ENCODE measurements at regions not wholly inside any gene's neighbourhood (a gene's known extent, or its start where the extent isn't known, plus 50 kb on each side); places are given as distances from the start of the nearest gene placed in this dataset.
"Not testable (repeated sequence)": the region's sequence is repeated elsewhere in the genome, so short reads cannot be mapped to it uniquely, and the experiment has no call there.

DNA sequence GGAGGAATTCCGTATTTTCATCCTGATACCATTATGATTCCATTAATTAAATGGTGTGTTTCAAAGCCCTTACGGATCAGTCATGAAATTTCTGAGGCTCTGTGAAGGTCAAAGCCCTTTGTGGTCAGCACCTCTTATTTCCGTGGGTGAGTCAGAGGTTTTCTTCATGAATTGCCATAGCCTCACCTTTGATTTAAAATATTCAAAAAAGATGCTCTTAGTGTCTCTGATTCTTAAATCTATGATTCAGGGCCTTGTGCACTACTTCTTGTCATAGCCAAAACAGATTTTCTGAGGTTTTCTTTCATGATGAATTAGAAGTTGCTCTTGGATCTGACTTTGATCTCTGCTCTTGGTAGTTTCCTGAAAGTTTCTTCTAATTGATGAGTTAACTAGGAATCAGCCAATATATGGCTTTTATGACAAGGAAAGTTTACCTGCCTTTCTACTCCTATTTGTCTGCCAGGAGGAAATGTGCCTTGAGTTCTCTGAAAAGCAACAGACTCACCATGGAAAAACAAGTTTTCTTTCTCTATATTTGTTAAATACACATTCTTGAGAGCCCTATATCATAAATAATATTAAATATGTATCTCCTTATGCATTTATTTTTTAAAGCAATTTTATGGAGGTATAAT lies 613.0 kb downstream of the UTRN start:
- DNase-seq: no peak

DNA sequence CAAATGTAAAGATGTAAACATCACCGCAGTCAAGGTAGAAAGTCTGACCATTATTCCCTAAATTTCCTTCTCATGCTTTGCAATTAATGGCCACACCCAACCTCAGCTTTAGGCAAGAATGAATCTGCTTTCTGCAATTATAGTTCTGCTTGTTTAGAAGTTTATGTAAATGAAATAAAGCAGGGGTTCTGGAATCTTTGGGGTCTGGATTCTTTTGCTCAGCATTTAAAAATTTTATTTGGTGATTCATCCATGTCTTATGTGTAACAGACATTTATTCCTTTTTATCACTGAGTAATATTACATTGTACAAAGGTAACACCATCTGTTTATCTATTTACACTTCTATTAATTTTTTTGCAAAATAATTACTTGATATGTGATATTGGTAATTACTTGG lies 613.6 kb downstream of the UTRN start:
- DNase-seq: no peak

DNA sequence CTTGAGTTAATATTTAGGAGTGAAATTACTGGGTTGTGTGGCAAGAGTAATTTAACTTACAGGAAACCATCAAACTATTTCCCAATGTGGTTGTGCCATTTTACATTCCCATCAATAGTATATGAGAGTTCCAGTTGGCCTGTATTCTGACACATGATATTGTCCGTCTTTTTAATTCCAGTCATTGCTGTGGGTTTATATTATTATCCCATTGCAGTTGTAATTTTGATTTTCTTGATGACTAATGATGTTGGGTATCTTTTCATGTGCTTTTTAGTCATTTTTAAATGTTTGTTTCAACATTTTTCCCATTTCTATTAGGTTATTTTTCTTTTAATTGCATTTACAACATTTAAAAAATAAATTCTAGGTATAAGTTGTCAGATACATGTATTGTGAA lies 614.0 kb downstream of the UTRN start:
- DNase-seq: no peak

GRCh38 chr6:144901412-144901811 lies 616.3 kb downstream of the UTRN start:
- DNase-seq: no peak

DNA sequence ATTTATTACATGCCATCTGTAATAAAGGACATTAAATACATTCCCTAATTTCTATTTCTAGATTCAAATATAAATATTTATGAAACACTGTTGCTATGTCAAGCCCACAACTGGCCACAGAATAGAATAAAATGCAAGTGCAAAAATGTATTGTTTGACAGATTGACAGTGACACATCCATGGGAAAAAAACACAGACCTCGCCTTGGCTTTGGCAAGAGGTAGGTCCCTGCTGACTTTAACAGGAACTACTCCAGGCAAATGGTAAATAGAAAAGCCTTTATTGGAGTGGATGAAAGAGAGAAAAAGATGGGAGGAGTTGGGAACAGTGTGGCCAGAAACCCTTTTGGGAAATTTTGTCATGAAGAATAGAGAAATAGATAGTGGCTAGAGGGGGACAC lies 622.9 kb downstream of the UTRN start:
- no peak for DNase-seq

- DNase-seq: no peak
Observed at GRCh38 chr6:144909753-144910285, 624.7 kb downstream of the UTRN start.

DNA sequence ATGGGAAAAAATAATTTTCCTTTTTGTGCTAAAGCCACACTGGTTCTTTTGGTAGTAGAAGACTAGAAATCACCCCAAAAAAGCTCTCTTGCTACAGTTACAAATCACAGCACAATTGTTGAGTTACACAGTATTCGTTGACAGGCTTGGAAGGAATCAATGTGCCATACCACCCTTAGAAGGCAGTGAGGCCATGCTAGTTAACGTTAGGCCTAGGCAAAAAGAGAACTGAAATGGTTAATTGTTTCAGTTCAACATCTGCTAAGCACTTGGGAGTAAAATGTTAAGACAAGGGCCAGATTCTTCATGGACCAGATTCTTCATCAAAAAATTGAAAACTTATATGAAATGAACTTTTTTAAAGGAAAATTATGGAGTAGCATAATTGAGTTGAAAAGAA lies 626.2 kb downstream of the UTRN start:
- DNase-seq: no peak

DNA sequence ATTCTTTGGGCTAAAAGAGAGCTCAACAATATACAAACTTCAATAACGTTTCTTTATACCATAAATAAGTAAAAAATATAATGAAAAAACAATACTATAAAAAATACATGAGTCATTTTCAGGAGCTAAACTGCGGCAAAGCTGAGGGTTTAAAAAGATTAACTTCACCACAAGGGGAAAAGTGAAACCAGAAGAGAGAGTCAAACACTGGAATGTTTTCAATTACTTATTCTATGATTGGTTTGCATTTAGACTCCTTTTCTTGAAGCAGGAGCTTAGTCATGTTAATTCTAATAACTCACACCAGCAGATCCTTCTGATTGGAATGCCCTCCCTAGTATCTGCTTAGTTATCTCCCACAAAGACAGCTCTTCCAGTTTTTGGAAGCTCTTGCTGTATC lies 627.3 kb downstream of the UTRN start:
- DNase-seq: peak; percentile 21

GRCh38 chr6:144918073-144918472 lies 632.9 kb downstream of the UTRN start:
- DNase-seq: no peak

DNA sequence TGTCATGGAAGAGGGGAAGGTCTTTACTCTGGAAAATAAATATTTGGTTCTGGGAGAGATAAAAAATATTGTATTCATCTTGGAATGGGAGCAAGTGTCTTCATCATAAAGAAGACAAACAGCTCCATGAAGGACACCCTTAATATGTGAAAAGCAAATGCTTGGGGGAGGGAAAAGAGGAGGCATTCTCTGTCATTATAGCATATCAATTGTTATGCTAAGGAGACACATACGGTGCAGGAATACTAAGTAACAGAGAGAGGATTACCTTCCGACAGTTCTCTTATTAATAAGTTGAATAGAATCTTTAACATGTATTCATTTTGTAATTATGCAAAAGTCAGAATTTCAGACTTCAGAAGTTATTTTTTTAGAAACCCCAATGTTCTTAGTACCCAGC lies 634.4 kb downstream of the UTRN start:
- DNase-seq: no peak

DNA sequence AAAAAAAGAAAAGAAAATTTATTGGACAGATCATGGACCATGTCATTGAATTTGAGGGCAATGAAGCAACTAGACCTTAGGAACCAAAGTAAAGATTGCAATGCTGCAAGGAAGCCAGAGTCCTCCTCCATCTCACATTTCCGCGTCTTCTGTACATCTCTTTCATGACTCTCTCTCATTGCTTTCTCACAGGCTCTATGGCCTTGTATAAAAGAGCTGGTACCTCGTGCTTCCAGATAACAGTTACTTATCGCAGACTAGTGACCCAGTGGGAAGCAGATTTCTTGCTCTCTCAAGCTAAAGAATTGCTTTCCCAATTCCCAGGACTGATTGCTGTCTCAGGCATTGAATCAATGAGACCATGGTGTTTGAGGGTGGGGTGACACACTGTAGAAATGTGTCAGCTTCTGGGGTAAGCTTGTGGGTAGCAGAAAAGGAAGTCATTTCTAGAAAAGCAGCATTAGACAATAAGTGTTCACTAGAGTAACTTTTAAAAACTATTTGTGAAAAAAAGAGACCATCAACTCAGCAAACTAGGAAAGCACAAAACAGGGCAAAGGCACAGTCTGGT lies 635.3 kb downstream of the UTRN start:
- peak; percentile 44 for DNase-seq

DNA sequence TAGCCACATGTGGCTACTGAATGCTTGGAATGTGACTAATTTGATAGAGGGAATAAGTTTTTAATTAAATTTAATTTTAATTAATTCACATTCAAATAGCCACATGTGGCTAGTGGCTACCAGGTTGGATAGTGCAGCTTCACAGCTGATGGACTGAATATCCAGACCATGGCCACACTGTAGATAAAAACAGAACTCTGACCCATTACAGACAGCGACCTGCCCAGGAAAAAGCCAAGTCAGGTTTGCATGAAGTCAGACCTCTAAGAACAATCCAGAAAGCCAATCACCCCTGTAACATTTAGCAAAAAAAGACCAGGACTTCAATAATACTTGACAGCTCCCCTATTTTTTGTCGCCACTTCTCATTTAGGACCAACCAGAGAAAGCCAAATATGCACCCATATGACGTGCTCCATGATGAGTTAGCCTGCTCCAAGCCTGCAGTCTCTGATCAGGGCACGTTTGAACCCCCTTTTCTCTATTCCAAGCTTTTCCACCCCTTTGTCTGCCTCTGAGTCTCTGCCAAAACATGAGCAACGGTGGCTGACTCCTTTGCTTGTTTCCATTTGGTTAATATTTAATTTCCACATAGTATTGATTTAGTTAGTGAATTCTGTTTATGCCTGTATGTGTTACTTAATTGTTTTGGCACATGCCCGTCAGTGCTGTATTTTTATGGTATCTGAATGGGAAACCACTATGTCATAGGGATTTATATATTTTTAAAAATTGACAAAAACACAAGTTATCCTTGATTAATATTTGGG lies 636.3 kb downstream of the UTRN start:
- no peak for DNase-seq

DNA sequence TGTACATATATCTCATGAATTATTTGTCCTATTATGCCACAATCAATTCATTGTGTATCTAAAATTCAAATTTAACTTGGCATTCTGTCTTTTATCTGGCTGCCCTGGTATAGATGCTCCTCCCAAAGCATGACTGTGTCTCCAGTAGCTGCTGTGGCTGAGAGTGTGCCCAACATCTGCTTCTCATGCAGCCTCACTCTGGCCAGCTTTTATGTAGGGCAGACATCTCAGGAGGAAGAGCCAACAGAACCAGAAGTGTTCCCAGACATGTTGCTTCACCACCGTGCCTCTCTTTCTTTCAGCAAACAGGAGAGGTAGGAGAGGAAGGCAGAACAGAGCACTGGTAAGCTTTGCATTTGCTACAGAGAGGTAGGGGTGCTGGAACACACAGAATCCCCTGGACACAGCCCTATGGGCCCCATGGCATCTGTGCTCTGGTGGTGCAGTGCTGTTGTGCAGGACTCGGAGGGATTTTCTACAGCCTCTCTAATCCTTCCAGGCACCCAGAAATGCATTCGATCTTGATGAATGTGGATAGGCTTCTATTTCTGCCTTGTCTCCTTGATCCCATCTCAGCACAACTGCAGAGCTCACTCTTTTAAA lies 637.1 kb downstream of the UTRN start:
- no peak for DNase-seq

DNA sequence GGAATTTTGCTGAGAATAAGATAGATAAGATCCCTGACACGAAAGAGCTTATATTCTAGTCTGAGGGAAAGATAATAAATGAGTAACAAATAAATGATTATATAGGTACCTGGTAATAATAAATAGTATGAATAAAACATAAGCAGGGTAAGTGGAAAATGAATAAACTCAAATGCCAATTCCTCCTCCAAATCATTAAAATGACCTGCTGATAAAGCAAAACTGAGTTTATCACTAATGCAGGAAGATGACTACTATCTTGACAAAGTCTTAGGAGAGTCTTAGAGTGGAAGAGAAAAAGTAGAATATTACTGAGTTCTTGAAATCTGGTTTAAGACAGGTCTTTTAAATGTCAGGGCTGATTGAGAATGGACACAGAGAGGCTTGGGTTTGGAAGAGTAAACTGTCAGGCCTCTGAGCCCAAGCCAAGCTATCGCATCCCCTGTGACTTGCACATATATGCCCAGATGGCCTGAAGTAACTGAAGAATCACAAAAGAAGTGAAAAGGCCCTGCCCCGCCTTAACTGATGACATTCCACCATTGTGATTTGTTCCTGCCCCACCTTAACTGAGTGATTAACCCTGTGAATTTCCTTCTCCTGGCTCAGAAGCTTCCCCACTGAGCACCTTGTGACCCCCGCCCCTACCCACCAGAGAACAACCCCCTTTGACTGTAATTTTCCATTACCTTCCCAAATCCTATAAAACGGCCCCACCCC lies 637.8 kb downstream of the UTRN start:
- not testable (repeated sequence) for DNase-seq

GRCh38 chr6:144923491-144923787 lies 638.3 kb downstream of the UTRN start:
- not testable (repeated sequence) for DNase-seq

DNA sequence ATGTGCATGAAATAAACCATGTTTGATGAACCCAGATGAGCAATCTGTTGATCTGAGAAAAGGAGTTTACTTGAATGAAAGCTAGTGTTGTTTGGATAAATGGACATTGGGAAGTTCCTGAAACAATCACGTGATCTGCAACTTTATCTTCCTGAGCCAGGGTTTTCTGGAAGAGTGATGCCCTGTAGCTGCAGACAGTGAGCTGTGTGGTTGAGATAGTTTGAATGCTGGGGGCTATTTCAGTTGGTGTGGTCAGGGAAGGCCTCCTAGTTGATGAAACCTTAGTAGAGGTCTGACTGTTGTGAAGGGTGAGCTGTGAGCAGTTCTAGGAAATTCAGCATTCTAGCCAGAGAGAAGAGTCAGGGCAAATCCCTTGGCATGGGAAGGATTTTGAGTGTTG lies 643.7 kb downstream of the UTRN start:
- no peak for DNase-seq

DNA sequence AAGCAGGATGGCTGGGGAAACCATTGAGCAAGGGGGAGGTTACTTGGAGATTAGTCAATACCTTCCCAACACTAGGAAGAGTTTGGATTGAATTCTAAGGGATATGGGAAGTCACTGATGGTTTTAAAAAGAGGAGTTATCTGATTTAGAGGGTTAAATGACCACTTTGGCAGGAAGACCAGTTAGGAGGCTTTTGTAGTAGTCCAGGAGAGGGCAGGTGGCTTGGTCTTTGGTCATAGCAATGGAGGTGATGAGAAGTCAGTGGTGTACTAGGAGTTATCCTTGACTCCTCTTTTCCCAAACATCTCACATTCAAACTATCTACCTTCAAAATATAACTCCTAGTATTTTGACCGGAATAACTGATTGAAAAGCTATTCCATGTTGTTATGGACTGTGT lies 644.1 kb downstream of the UTRN start:
- no peak for DNase-seq

DNA sequence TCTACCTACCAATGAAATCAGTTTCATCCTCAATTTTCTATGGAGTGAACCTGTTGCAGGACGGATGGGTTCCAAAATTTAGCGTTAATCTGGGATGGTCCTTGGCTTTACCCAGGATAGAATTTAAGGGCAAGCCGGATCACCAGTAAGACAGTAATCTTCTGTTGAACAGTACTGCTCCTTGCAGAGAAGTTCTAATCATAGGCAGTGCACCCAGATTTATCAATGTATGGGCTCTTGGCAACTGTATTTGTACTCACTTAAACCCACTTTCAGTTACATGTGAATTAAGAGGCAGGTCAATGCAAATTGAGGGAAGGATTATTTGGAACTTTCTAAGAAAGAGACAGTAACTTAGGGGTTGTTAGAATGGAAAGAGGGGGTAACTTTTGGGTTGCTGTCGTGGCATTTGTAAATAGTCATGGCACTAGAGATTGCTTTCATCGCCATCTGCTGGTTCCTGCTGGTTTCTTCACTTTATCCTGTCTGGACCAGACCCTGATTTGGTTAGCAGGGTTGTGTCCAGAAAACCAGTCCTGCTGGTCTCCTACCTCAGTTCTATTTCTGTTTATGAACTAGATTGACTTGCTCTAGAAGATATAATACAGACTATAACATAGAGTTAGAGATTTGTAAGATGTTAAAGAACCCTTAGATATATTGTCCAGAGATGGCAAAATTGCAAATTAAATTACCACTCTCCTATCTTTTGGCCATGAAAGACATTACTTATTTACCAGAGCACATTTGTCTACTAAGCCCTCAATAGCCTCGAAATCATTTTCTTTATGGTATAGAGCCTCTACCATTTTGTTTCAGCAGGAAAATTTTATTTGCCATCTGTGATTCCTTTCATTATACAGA lies 646.3 kb downstream of the UTRN start:
- peak; percentile 45 for DNase-seq

- no peak for DNase-seq
Observed at GRCh38 chr6:144932621-144933020, 647.5 kb downstream of the UTRN start.

- no peak for DNase-seq
Observed at GRCh38 chr6:144935181-144935580, 650.0 kb downstream of the UTRN start.

DNA sequence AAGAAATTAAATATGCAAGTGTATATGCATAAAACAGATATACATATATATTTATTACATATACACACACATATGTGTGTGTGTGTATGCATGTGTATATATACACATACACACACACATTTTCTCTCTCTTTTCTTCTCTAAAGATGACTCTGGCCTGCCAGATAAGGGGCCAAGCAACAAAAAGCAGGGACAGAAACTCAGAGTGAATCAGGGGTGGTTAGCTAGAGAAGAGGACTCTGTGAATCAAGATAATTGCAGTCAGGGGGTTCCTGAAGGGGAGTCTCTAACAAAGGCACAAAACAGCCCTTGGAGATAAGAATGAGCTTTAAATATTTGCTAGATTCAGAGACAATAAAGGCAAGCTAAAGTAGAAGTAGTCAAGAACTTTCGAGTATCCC lies 650.5 kb downstream of the UTRN start:
- DNase-seq: no peak

GRCh38 chr6:144936764-144937163 lies 651.6 kb downstream of the UTRN start:
- DNase-seq: no peak
